ENCODE measurements at regions not wholly inside any gene's neighbourhood (a gene's known extent, or its start where the extent isn't known, plus 50 kb on each side); places are given as distances from the start of the nearest gene placed in this dataset.

- Histone ChIP-seq H3K36me3 (ENCODE audit: control insufficient read depth, insufficient read depth, low read length) (no peaks in the 10 kb centered on the region), H3K27me3 (ENCODE audit: control insufficient read depth, insufficient read depth, low read length) (no peaks in the 10 kb centered on the region), H3K4me3 (ENCODE audit: low read depth, low read length) (no peak overlapping the region)
- ChIA-PET POLR2A (interaction anchor here (1.2 to 1.7 kb wide), 2 partner anchors 13 to 18 kb away, joined by 3 to 4 read pairs; no protein-coding TSS in a partner anchor), CTCF (interaction anchor here (3.8 kb wide), 1 partner anchor 12 kb away, joined by 17 read pairs; no protein-coding TSS in a partner anchor)
- DNase-seq (ENCODE audit: low read depth), result no peak
- TF ChIP-seq CTCF (IDR thresholded peaks at IDR 0.05; ENCODE audit: insufficient read depth, low read depth, low read length), result no peak
These were observed 62.0 kb upstream of the LEKR1 start for GRCh38 chr3:156763931-156764720.

- POLR2A ChIA-PET, result no interaction called here
- Histone ChIP-seq H3K4me3 (ENCODE audit: low read depth, low read length) (no peak overlapping the region), H3K36me3 (ENCODE audit: control insufficient read depth, insufficient read depth, low read length) (no peaks in the 10 kb centered on the region), H3K27me3 (ENCODE audit: control insufficient read depth, insufficient read depth, low read length) (no peaks in the 10 kb centered on the region)
- no peak for TF ChIP-seq CTCF (IDR thresholded peaks at IDR 0.05; ENCODE audit: insufficient read depth, low read depth, low read length)
- no peak for DNase-seq (ENCODE audit: low read depth)
- CTCF ChIA-PET, result no interaction called here
These were observed 61.4 kb upstream of the LEKR1 start for GRCh38 chr3:156764751-156765150.

- DNase-seq (ENCODE audit: low read depth), result no peak
- Histone ChIP-seq H3K27me3 (ENCODE audit: control insufficient read depth, insufficient read depth, low read length) (no peaks in the 10 kb centered on the region), H3K36me3 (ENCODE audit: control insufficient read depth, insufficient read depth, low read length) (no peaks in the 10 kb centered on the region), H3K4me3 (ENCODE audit: low read depth, low read length) (no peak overlapping the region)
- CTCF ChIA-PET, result no interaction called here
- no peak for TF ChIP-seq CTCF (IDR thresholded peaks at IDR 0.05; ENCODE audit: insufficient read depth, low read depth, low read length)
- POLR2A ChIA-PET, result no interaction called here
These were observed 57.8 kb upstream of the LEKR1 start for GRCh38 chr3:156768390-156768789.

- peak; percentile 19 for DNase-seq (ENCODE audit: low read depth)
- TF ChIP-seq CTCF (IDR thresholded peaks at IDR 0.05; ENCODE audit: insufficient read depth, low read depth, low read length), result no peak
- ChIA-PET CTCF (no interaction called here), POLR2A (no interaction called here)
- H3K36me3 ChIP-seq (ENCODE audit: control insufficient read depth, insufficient read depth, low read length), result no peaks in the 10 kb centered on the region
- H3K4me3 ChIP-seq (ENCODE audit: low read depth, low read length), result no peak overlapping the region
- H3K27me3 ChIP-seq (ENCODE audit: control insufficient read depth, insufficient read depth, low read length), result no peaks in the 10 kb centered on the region
These were observed 56.2 kb upstream of the LEKR1 start for GRCh38 chr3:156769721-156770654.
